ENCODE measurements at regions not wholly inside any gene's neighbourhood (a gene's known extent, or its start where the extent isn't known, plus 50 kb on each side); places are given as distances from the start of the nearest gene placed in this dataset.

- ATAC-seq, result peak; percentile 79
- TF ChIP-seq BACH2 (CRISPR knock-in tag; IDR thresholded peaks at IDR 0.05; ENCODE audit: borderline replicate concordance) (no peak), RARB (CRISPR knock-in tag; IDR thresholded peaks at IDR 0.05) (no peak), ZC3H10 (CRISPR knock-in tag; IDR thresholded peaks at IDR 0.05) (no peak), ESRRG (CRISPR knock-in tag; IDR thresholded peaks at IDR 0.05) (no peak), OSR1 (CRISPR knock-in tag; IDR thresholded peaks at IDR 0.05) (no peak)
- TF ChIP-seq, protein P1, sequence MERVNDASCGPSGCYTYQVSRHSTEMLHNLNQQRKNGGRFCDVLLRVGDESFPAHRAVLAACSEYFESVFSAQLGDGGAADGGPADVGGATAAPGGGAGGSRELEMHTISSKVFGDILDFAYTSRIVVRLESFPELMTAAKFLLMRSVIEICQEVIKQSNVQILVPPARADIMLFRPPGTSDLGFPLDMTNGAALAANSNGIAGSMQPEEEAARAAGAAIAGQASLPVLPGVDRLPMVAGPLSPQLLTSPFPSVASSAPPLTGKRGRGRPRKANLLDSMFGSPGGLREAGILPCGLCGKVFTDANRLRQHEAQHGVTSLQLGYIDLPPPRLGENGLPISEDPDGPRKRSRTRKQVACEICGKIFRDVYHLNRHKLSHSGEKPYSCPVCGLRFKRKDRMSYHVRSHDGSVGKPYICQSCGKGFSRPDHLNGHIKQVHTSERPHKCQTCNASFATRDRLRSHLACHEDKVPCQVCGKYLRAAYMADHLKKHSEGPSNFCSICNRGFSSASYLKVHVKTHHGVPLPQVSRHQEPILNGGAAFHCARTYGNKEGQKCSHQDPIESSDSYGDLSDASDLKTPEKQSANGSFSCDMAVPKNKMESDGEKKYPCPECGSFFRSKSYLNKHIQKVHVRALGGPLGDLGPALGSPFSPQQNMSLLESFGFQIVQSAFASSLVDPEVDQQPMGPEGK (CRISPR knock-in tag; IDR thresholded peaks at IDR 0.05; ENCODE audit: borderline replicate concordance), result no peak; the same call in 1 of the 2 replicates
Observed at GRCh38 chr5:143887903-143888665, 76.1 kb downstream of the HMHB1 start.

DNA sequence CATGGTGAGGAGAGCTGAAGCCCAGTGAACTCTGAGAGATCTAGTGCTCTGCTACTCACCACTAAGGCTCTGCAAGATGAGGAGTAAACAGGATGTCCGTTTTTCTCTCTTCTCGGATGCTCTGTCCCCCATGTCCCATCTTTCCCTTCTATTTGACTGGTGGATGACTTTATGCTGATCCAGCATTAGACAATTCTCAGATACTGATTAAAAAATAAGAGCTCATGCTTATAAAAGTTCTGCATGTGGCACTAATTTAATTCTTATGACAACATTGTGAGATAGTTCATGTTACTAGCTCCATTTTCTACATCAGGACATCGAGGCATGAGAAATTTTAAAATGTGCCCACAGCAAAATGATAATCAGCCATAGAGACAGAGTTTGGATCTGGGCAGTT lies 77.0 kb downstream of the HMHB1 start:
- ATAC-seq, result no peak
- no peak for TF ChIP-seq SNAI2 (CRISPR knock-in tag; IDR thresholded peaks at IDR 0.05)
- no peak for TF ChIP-seq BACH2 (CRISPR knock-in tag; IDR thresholded peaks at IDR 0.05; ENCODE audit: borderline replicate concordance)
- TF ChIP-seq GLIS3 (CRISPR knock-in tag; IDR thresholded peaks at IDR 0.05), result no peak
- no peak for TF ChIP-seq RARB (CRISPR knock-in tag; IDR thresholded peaks at IDR 0.05)
- no peak for TF ChIP-seq ZNF565 (CRISPR knock-in tag; conservative IDR thresholded peaks at IDR 0.05; ENCODE audit: low read depth)
- TF ChIP-seq CSRNP3 (CRISPR knock-in tag; IDR thresholded peaks at IDR 0.05), result no peak
- no peak for TF ChIP-seq TCF4 (CRISPR knock-in tag; IDR thresholded peaks at IDR 0.05; ENCODE audit: borderline replicate concordance)
- TF ChIP-seq PPARA (CRISPR knock-in tag; IDR thresholded peaks at IDR 0.05; ENCODE audit: borderline replicate concordance), result no peak
- TF ChIP-seq ZC3H10 (CRISPR knock-in tag; IDR thresholded peaks at IDR 0.05), result no peak
- TF ChIP-seq OSR1 (CRISPR knock-in tag; IDR thresholded peaks at IDR 0.05), result no peak
- no peak for TF ChIP-seq ZFP3 (CRISPR knock-in tag; IDR thresholded peaks at IDR 0.05)
- TF ChIP-seq, protein P2, sequence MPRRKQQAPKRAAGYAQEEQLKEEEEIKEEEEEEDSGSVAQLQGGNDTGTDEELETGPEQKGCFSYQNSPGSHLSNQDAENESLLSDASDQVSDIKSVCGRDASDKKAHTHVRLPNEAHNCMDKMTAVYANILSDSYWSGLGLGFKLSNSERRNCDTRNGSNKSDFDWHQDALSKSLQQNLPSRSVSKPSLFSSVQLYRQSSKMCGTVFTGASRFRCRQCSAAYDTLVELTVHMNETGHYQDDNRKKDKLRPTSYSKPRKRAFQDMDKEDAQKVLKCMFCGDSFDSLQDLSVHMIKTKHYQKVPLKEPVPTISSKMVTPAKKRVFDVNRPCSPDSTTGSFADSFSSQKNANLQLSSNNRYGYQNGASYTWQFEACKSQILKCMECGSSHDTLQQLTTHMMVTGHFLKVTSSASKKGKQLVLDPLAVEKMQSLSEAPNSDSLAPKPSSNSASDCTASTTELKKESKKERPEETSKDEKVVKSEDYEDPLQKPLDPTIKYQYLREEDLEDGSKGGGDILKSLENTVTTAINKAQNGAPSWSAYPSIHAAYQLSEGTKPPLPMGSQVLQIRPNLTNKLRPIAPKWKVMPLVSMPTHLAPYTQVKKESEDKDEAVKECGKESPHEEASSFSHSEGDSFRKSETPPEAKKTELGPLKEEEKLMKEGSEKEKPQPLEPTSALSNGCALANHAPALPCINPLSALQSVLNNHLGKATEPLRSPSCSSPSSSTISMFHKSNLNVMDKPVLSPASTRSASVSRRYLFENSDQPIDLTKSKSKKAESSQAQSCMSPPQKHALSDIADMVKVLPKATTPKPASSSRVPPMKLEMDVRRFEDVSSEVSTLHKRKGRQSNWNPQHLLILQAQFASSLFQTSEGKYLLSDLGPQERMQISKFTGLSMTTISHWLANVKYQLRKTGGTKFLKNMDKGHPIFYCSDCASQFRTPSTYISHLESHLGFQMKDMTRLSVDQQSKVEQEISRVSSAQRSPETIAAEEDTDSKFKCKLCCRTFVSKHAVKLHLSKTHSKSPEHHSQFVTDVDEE (CRISPR knock-in tag; IDR thresholded peaks at IDR 0.05), result no peak
- TF ChIP-seq ZFP30 (CRISPR knock-in tag; IDR thresholded peaks at IDR 0.05), result no peak
- TF ChIP-seq, protein P1 (CRISPR knock-in tag; IDR thresholded peaks at IDR 0.05; ENCODE audit: borderline replicate concordance), result no peak
- no peak for TF ChIP-seq POU6F1 (CRISPR knock-in tag; IDR thresholded peaks at IDR 0.05; ENCODE audit: borderline replicate concordance, low read depth)
- no peak for TF ChIP-seq TOX (CRISPR knock-in tag; IDR thresholded peaks at IDR 0.05; ENCODE audit: borderline replicate concordance)
- no peak for TF ChIP-seq ISL1 (CRISPR knock-in tag; IDR thresholded peaks at IDR 0.05)

DNA sequence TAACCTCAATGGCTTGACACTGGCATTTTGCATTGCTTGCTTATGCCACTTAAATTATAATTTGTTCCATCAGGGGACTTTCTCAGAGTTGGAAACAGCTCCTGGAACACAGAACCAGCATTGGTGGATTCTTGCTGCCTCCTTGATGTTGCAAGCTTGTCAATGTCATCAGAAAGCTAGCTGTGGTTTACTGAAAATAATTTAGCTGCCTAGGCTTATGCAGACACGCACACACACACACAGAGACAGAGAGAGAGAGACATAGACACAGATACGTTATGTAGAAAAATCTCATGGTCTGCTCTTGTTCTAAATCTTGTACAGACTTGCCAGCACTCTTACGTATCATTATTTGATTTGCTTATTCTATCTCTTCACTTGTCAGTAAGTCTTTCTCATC lies 78.0 kb downstream of the HMHB1 start:
- no peak for ATAC-seq
- TF ChIP-seq ESRRG (CRISPR knock-in tag; IDR thresholded peaks at IDR 0.05) (no peak), ZFP3 (CRISPR knock-in tag; IDR thresholded peaks at IDR 0.05) (no peak), ZNF8 (CRISPR knock-in tag; IDR thresholded peaks at IDR 0.05) (no peak), ZFP30 (CRISPR knock-in tag; IDR thresholded peaks at IDR 0.05) (no peak), GLIS3 (CRISPR knock-in tag; IDR thresholded peaks at IDR 0.05) (no peak), ISL1 (CRISPR knock-in tag; IDR thresholded peaks at IDR 0.05) (no peak), TCF4 (CRISPR knock-in tag; IDR thresholded peaks at IDR 0.05; ENCODE audit: borderline replicate concordance) (no peak), ARNTL (CRISPR knock-in tag; IDR thresholded peaks at IDR 0.05; ENCODE audit: borderline replicate concordance, low read depth) (no peak), CSDC2 (CRISPR knock-in tag; IDR thresholded peaks at IDR 0.05) (no peak), RARB (CRISPR knock-in tag; IDR thresholded peaks at IDR 0.05) (no peak)
- TF ChIP-seq, protein P1 (CRISPR knock-in tag; IDR thresholded peaks at IDR 0.05; ENCODE audit: borderline replicate concordance), result no peak
- TF ChIP-seq, protein P2 (CRISPR knock-in tag; IDR thresholded peaks at IDR 0.05), result no peak
